ENCODE measurements at regions not wholly inside any gene's neighbourhood (a gene's known extent, or its start where the extent isn't known, plus 50 kb on each side); places are given as distances from the start of the nearest gene placed in this dataset.
"Not testable (repeated sequence)": the region's sequence is repeated elsewhere in the genome, so short reads cannot be mapped to it uniquely, and the experiment has no call there.

DNA sequence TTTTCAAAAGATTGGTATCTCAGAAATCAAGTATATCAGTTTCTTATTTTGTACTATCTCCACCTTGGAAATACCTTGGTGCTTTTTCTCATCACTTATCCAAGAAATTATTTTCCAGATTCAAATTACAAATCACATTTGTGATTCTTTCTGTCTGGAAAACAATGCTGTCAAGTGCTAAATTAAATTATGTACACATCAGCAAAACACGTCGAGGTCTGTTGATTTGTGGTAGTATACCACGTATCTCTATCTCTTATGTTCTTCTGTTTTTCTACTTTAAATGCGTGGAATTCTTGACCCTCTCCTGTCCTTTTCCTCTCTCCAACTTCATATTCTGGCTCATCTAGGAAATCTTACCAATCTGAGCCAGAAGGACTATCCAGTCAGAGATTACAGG, 214.5 kb downstream of the PTN start:
- Histone ChIP-seq H3K9me3 (ENCODE audit: low read depth, low read length) (no peaks in the 10 kb centered on the region), H3K4me3 (no peak overlapping the region), H3K9ac (ENCODE audit: insufficient read length) (no peak overlapping the region), H3K27ac (no peak overlapping the region), H3K36me3 (ENCODE audit: insufficient read depth, low read length) (no peaks in the 10 kb centered on the region)
- no peak for DNase-seq (ENCODE audit: low read depth, low spot score)
- TF ChIP-seq POLR2AphosphoS5 (IDR thresholded peaks at IDR 0.05; ENCODE audit: borderline replicate concordance, low read depth, low read length) (no peak), EZH2 (IDR thresholded peaks at IDR 0.05) (no peak), FOXP2 (optimal IDR thresholded peaks at IDR 0.05; ENCODE audit: control extremely low read depth, extremely low read length, insufficient read depth) (no peak)

DNA sequence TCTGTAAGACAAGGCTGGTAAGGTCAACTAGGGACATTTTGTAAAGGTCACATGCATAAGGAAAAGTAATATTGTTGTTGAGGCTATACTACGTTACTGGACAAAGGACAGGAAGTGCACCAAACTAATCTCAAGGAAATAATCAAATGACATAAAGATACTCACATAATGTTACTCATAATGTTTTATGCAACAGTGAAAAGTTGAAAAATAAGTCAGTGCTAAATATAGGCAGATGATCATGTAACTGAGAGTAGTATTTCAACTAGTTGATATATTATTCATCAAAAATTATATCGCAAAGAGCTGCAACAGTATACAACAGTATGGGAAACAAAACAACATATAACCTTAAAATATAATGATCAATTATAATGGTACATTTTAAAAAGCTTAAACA, 215.7 kb downstream of the PTN start:
- no peak for DNase-seq (ENCODE audit: low read depth, low spot score)
- no peaks in the 10 kb centered on the region for H3K36me3 ChIP-seq (ENCODE audit: insufficient read depth, low read length)
- H3K9ac ChIP-seq (ENCODE audit: insufficient read length): no peak overlapping the region
- no peak overlapping the region for H3K27ac ChIP-seq
- TF ChIP-seq FOXP2 (optimal IDR thresholded peaks at IDR 0.05; ENCODE audit: control extremely low read depth, extremely low read length, insufficient read depth) (no peak), EZH2 (IDR thresholded peaks at IDR 0.05) (no peak), POLR2AphosphoS5 (IDR thresholded peaks at IDR 0.05; ENCODE audit: borderline replicate concordance, low read depth, low read length) (no peak)
- no peaks in the 10 kb centered on the region for H3K9me3 ChIP-seq (ENCODE audit: low read depth, low read length)
- H3K4me3 ChIP-seq: no peak overlapping the region

DNA sequence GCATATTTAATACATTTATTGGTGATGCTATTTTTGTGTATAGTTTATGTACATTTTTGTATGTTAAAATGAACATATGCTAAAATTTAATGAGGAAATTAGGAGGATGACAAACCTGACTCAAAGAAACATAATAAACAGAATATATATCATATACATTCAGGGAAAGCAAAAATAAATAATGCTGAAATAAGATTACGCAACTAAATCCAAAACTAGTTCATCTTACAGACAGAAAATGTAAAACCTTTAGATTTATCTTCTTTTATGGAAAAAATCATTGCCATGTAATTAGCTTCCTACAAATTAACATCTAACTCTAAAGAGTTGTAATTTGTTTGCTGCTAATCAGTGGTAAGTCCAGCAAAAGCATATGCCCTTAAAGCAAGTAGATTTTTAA, 216.5 kb downstream of the PTN start:
- Histone ChIP-seq H3K9ac (ENCODE audit: insufficient read length) (no peak overlapping the region), H3K36me3 (ENCODE audit: insufficient read depth, low read length) (no peaks in the 10 kb centered on the region), H3K9me3 (ENCODE audit: low read depth, low read length) (no peaks in the 10 kb centered on the region), H3K4me3 (no peak overlapping the region), H3K27ac (no peak overlapping the region)
- no peak for DNase-seq (ENCODE audit: low read depth, low spot score)
- no peak for TF ChIP-seq EZH2 (IDR thresholded peaks at IDR 0.05)

DNA sequence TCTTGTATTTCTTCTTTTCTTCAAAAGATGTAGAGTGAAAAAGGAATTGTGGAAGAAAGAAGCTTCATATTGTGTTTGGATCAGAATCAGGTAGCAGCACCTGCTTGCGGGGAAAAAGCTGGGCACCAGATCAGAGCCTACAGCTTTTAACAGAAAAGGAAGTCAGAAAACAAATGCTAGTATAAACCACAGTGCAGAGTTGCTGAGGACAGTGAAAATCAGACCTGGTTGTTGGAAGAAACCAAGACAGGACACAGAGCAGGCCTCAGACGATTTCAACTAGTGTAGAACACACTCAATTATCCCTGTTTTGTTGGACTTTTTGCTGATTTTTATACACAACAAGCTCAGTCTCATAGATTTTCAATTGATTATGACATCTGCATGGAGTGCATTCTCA, 221.4 kb downstream of the PTN start:
- Histone ChIP-seq H3K27ac (no peak overlapping the region), H3K4me3 (no peak overlapping the region), H3K9ac (ENCODE audit: insufficient read length) (no peak overlapping the region), H3K9me3 (ENCODE audit: low read depth, low read length) (no peaks in the 10 kb centered on the region), H3K36me3 (ENCODE audit: insufficient read depth, low read length) (no peaks in the 10 kb centered on the region)
- DNase-seq (ENCODE audit: low read depth, low spot score): no peak
- TF ChIP-seq POLR2AphosphoS5 (IDR thresholded peaks at IDR 0.05; ENCODE audit: borderline replicate concordance, low read depth, low read length): no peak
- TF ChIP-seq FOXP2 (optimal IDR thresholded peaks at IDR 0.05; ENCODE audit: control extremely low read depth, extremely low read length, insufficient read depth): no peak
- TF ChIP-seq EZH2 (IDR thresholded peaks at IDR 0.05): no peak

DNA sequence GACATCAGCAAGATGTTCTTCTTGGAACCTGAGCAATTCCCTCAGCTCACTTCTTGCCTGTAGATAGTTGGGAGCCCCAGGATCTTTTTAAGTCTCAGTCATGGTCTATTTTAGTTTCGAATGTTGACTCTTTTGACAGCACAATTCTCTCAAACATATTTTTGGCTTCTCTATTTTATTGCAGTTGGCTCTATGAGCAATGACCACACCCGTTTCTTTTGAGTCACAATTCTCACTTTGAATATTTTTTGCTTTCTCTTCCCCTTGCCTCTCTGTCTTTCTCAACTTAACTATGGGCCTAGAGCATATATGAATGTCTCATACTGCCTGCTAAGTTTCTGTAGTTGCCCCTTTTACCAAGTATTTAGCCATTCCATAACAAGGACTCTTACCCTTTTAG, 222.8 kb downstream of the PTN start:
- Histone ChIP-seq H3K4me3 (no peak overlapping the region), H3K36me3 (ENCODE audit: insufficient read depth, low read length) (no peaks in the 10 kb centered on the region), H3K9ac (ENCODE audit: insufficient read length) (no peak overlapping the region), H3K27ac (no peak overlapping the region), H3K9me3 (ENCODE audit: low read depth, low read length) (no peaks in the 10 kb centered on the region)
- TF ChIP-seq POLR2AphosphoS5 (IDR thresholded peaks at IDR 0.05; ENCODE audit: borderline replicate concordance, low read depth, low read length) (no peak), EZH2 (IDR thresholded peaks at IDR 0.05) (no peak), FOXP2 (optimal IDR thresholded peaks at IDR 0.05; ENCODE audit: control extremely low read depth, extremely low read length, insufficient read depth) (no peak)
- no peak for DNase-seq (ENCODE audit: low read depth, low spot score)

DNA sequence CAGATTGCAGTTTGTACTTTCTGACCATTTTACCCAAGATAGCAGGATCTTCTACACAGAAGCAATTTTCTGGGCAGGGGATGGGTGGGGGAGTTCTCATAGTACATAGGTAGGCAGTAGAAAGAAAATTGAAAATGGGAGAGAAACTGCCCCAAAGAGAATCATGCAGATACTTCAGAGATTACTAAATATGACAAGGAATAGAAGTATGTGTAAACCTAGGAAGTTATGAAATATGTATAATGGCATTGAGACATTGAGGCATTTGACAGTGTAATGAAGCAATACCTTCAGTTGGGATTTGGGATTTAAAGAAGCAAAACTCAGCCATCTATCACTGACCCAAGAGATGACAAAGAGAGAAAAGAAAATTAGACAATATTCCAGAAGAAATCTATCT, 233.0 kb downstream of the PTN start:
- Histone ChIP-seq H3K9me3 (ENCODE audit: low read depth, low read length) (no peaks in the 10 kb centered on the region), H3K27ac (no peak overlapping the region), H3K36me3 (ENCODE audit: insufficient read depth, low read length) (no peaks in the 10 kb centered on the region), H3K4me3 (no peak overlapping the region), H3K9ac (ENCODE audit: insufficient read length) (no peak overlapping the region)
- DNase-seq (ENCODE audit: low read depth, low spot score): no peak
- TF ChIP-seq POLR2AphosphoS5 (IDR thresholded peaks at IDR 0.05; ENCODE audit: borderline replicate concordance, low read depth, low read length): no peak
- TF ChIP-seq FOXP2 (optimal IDR thresholded peaks at IDR 0.05; ENCODE audit: control extremely low read depth, extremely low read length, insufficient read depth): no peak
- no peak for TF ChIP-seq EZH2 (IDR thresholded peaks at IDR 0.05)

DNA sequence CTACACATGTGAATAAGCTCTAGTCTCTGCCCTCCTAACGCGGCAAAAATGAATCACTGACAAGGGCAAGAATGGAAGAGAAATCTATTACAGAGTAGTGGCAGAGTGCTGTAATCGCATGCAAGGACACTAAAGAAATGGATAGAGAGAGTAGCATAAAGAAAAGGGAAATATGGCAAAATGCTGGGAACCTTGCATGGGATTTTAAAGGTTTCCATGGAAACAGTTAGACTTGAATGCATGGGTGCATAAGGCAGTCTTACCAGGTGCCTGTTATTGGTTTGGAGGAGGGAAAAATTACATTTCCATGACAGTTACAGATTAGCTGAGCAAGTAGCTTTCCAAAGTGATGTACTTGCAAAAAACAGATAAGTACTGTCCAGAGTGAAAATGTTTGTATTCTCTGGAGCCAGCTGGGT, 233.4 kb downstream of the PTN start:
- H3K9me3 ChIP-seq (ENCODE audit: low read depth, low read length): no peaks in the 10 kb centered on the region
- no peak for DNase-seq (ENCODE audit: low read depth, low spot score)

DNA sequence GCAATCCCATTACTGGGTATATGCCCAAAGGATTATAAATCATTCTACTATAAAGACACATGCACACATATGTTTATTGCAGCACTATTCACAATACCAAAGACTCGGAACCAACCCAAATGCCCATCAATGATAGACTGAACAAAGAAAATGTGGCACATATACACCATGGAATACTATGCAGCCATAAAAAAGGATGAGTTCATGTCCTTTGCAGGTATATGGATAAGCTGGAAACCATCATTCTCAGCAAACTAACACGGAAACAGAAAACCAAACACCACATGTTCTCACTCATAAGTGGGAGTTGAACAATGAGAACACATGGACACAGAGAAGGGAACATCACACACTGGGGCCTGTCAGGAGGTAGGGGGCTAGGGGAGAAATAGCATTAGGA, 235.7 kb downstream of the PTN start:
- not testable (repeated sequence) for H3K4me3 ChIP-seq; H3K36me3 ChIP-seq (ENCODE audit: insufficient read depth, low read length); H3K9ac ChIP-seq (ENCODE audit: insufficient read length); H3K9me3 ChIP-seq (ENCODE audit: low read depth, low read length); DNase-seq (ENCODE audit: low read depth, low spot score); H3K27ac ChIP-seq

More for the DNA sequence above, 233.4 kb downstream of the PTN start:
- H3K4me3 ChIP-seq: no peak overlapping the region
- TF ChIP-seq POLR2AphosphoS5 (IDR thresholded peaks at IDR 0.05; ENCODE audit: borderline replicate concordance, low read depth, low read length) (no peak), FOXP2 (optimal IDR thresholded peaks at IDR 0.05; ENCODE audit: control extremely low read depth, extremely low read length, insufficient read depth) (no peak), EZH2 (IDR thresholded peaks at IDR 0.05) (no peak)
- H3K27ac ChIP-seq: no peak overlapping the region
- H3K36me3 ChIP-seq (ENCODE audit: insufficient read depth, low read length): no peaks in the 10 kb centered on the region
- no peak overlapping the region for H3K9ac ChIP-seq (ENCODE audit: insufficient read length)

DNA sequence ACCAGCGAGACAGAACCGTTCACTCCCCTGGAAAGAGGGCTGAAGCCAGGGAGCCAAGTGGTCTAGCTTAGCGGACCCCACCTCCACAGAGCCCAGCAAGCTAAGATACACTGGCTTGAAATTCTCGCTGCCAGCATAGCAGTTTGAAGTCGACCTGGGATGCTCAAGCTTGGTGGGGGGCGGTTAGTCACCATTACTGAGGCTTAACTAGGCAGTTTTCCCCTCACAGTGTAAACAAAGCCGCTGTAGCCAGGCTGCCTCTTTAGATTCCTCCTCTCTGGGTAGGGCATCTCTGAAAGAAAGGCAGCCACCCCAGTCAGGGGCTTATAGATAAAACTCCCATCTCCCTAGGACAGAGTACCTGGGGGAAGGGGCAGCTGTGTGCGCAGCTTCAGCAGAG, 235.1 kb downstream of the CHRM2 start:
- H3K27ac ChIP-seq; H3K9me3 ChIP-seq (ENCODE audit: low read depth, low read length); H3K9ac ChIP-seq (ENCODE audit: insufficient read length); H3K4me3 ChIP-seq; DNase-seq (ENCODE audit: low read depth, low spot score); H3K36me3 ChIP-seq (ENCODE audit: insufficient read depth, low read length): not testable (repeated sequence)

DNA sequence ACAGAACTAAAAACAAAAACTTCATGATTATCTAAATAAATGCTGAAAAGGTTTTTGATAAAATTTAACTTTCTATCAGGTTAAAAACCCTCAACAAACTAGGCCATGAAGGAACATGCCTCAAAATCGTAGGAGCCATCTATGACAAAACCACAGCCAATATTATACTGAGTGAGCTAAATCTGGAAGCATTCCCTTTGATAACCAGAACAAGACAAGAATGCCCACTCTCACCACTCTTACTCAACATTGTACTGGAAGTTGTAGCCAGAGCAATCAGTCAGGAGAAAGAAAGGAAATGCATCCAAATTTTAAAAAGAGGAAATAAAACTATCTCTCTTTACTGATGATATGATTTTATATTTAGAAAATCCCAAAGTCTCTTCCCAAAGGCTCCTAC, 228.7 kb downstream of the CHRM2 start:
- Histone ChIP-seq H3K4me3 (no peak overlapping the region), H3K9me3 (ENCODE audit: low read depth, low read length) (no peaks in the 10 kb centered on the region; the same call in 1 of the 2 replicates), H3K9ac (ENCODE audit: insufficient read length) (no peak overlapping the region), H3K27ac (no peak overlapping the region), H3K36me3 (ENCODE audit: insufficient read depth, low read length) (no peaks in the 10 kb centered on the region)
- TF ChIP-seq EZH2 (IDR thresholded peaks at IDR 0.05): no peak
- no peak for DNase-seq (ENCODE audit: low read depth, low spot score)

All from SK-N-MC (cell line).